GM18517 (cell line): ENCODE measurements at regions not wholly inside any gene's neighbourhood (a gene's known extent, or its start where the extent isn't known, plus 50 kb on each side); places are given as distances from the start of the nearest gene placed in this dataset.
"Not testable (repeated sequence)": the region's sequence is repeated elsewhere in the genome, so short reads cannot be mapped to it uniquely, and the experiment has no call there.

Source experiments
- ATAC-seq: cut with Tn5 transposase; IDR thresholded peaks from one replicate; pipeline ENCODE4 v1.9.1; 2021; ENCODE audit warnings: mild to moderate bottlenecking, moderate library complexity; ENCODE audit not compliant: unreplicated experiment

DNA sequence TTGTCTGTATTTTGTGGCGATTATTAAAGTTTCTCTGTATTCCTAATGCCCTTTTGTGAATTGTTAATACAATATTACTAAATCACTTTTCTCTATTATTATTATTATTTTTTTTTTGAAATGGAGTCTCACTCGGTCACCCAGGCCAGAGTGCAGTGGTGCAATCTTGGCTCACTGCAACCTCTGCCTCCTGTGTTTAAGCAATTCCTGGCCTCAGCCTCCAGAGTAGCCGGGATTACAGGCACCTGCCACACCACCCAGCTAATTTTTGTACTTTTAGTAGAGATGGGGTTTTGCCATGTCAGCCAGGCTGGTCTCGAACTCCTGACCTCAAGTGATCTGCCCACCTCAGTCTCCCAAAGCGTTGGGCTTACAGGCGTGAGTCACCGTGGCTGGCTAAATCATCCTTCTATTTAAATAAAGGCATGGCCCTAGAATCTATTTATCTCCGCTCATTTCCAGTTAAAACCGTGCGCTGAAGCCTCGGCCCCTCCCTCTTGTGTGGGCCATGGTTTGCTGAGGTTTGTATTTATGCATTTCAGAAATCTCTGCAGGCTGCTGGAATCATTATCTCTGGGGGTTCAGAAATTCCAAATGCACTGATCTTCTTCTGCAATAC is 1136.4 kb upstream of the TMEM132C start:
- no peak for ATAC-seq

GRCh38 chr12:127133675-127134335 is 1133.2 kb upstream of the TMEM132C start:
- ATAC-seq, result no peak

DNA sequence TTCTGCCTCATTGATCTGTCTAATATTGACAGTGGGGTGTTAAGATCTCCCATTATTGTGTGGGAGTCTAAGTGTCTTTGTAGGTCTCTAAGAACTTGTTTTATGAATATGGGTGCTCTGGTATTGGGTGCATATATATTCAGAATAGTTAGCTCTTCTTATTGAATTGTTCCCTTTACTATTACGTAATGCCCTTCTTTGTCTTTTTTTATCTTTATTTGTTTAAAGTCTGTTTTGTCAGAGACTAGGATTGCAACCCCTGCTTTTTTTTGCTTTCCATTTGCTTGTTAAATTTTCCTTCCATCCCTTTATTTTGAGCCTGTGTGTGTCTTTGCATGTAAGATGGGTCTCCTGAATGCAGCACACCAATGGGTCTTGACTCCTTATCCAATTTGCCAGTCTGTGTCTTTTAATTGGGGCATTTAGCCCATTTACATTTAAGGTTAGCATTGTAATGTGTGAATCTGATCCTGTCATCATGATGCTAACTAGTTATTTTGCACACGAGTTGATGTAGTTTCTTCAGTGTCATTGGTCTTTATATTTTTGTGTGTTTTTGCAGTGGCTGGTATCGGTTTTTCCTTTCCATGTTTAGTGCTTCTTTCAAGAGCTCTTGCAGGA is 1126.0 kb upstream of the TMEM132C start:
- ATAC-seq, result not testable (repeated sequence)

DNA sequence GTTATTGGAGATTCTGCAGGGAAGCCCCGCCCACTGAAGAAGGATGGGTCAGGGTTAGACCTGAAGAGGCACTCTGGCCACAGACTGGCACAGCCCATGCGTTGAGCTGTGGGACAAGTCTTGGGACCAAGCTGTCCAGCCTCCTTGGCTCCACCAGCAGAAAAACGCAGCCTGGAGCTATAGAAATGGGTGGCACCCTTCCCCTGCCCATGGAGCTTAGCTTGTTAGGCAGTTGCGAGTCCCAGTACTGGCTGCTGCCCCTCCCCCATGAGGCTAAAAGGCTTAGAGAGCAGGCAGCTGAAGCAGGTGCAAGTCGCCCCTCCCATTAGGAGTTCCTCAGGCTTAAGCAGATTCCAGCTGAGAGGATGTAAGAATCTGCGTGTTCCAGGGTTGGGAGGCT is 1124.0 kb upstream of the TMEM132C start:
- ATAC-seq, result no peak

DNA sequence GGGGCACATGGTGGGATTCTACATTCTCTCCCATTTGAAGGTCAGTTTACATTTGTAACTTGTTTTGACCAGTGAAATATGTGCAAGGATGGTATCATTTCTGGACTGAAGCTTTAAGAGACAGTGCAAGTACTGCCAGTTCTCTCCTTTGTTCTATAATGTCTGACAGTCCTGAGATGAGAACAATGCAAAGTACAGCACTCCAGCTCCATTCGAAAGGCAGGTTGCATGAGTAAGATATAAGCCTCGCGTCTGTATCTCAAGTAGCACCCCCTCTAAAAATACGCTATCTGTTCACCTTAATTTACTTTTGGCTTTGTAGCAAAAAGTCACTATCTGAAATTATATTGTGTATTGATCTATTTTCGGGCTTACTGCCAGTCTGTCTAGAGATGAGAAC is 1122.2 kb upstream of the TMEM132C start:
- ATAC-seq, result no peak

GRCh38 chr12:127145241-127145928 is 1121.6 kb upstream of the TMEM132C start:
- ATAC-seq, result no peak

DNA sequence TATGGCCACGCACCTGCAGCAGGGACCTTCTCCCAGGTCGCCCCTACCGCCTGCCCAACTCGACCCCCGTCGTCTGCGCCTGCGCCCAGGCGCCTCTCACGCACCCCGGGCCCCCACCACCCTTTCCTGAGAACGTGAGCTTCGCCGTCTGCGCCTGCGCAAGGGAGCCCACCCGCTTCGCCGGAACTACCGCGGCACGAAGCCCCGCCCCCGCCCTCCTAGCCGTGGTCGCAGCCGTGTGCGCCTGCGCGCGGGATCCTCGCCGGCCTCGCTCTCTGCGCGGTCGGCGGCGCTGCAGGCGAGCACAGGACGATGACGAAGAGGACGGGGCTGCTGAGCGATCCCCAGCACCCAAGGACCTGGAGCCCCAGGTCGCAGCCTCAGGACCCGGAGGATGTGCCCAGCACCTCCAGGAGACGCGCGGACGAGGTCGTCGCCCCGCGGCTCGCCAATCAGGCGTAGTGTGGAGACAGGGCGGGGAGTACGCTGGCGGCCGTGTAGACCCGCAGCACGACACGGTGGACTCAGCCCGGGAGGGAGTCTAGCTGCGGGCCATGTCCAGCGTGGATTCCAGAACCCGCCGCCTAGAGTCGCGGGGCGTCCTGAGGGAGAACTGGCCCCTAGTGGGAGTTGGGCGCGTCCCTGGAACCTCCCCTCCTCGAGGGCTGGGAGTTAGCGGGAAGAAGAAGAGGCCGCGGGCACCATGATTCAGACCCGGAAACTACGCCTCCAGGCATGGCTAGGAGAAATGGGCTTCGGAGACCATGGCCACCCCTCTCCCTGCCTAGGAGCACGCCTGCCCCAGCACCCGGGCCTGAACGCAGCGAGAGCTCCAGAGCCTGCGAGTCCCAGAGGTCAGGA is 1120.8 kb upstream of the TMEM132C start:
- no peak for ATAC-seq

DNA sequence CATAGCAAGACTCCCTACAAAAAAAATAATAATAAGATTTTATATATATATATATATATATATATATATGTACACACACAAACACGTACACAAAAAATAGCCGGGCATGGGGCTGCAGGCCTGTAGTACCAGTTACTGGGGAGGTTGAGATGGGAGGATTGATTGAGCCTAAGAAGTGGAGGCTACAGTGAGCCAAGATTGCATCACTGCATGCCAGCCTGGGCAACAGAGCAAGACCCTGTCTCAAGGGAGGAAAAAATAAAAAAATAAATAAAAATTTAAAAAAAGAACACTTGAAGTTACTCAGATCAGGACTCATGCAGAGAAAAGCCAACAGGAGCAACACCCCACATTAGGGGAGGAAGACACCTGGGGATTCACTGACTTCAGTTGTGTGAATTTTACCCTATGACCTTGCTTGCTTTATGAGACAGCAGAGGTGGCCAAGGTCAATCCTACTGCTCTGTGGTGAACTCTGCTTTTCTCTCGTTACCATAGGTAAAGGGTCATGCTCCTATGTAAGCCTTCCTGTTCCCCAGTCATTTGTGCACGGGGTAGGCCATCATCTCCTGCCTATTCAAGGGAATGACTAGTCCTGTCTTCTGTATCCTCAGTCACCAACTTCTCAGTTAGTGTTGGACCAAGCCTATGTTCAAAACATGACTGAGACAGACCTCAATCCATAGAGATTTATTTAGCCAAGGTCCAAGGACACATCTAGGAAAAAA is 1119.8 kb upstream of the TMEM132C start:
- ATAC-seq, result no peak

GRCh38 chr12:127147724-127148123 is 1119.2 kb upstream of the TMEM132C start:
- no peak for ATAC-seq

DNA sequence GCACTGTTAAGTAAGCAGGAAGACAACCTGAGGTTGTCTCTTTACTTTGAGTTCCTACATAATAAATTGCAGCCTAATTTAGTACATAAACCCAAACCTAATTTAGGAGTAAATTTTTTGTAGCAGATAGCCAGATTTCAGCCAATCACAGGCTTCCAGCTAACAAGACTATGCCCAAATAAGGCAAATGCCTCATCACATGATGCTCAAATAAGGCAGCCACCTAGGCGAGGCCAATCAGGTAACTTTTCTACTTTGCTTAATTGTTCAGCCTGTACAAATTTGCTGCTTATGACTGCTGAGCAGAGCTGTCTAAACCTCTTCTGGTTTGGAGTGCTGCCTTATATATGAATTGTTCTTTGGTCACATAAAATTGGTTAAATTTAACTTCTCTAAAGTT is 1118.7 kb upstream of the TMEM132C start:
- no peak for ATAC-seq

DNA sequence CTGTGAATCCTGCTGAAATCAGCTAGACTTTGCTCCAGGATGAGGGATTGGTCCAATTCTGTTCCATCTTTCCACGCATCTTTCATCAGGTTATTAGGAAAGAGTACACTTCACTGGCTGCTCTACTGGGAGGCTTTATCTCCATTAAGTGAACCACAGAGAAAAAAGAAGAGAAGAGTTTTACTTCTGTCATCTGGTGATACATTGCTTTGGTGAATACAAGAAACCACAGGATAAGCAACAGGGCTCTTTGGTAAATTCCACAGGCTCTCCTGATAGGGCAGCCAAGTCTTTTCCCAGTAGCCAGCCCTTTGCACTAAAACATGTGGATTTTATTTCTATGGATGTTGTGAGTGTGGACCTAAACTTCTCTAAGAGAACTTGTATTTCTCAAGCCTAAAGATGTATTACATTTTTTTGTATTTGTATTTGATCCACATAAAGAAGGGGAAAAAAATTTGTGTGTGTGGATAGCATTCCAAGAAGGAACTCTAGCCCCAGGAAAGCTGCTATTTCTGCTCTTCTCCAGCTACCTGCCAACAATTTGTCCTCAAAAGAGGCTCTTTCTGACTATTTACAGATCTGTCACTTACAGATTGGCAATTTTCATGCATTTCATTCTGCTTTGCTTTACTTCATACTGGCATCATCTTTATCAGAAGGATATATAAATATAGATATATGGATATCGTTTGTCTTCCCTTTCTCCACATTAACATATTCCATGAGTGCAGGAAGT is 1117.6 kb upstream of the TMEM132C start:
- ATAC-seq, result no peak

GRCh38 chr12:127150028-127150427 is 1116.9 kb upstream of the TMEM132C start:
- ATAC-seq, result no peak

DNA sequence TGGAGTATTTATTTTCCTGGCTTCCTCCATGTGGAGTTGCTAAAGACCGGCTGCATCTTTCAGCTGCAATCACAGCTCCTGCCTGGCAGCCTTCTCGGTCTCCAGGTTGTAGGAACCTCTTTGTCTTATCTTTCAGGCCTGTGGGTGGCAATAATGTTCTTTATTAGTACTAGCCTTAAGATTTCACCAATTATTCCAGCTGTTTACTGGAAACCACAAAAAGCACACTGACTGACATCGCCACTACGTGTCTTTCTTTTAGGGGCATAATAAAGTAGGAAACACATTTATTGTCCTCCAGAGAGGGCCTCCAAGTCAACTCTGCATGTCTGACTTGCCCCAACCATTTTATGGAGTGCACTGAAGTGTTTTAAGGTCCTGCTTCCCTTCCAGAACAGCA is 1116.5 kb upstream of the TMEM132C start:
- no peak for ATAC-seq

GRCh38 chr12:127150956-127151355 is 1116.0 kb upstream of the TMEM132C start:
- ATAC-seq, result no peak

GRCh38 chr12:127153996-127154395 is 1113.0 kb upstream of the TMEM132C start:
- ATAC-seq, result no peak

GRCh38 chr12:127154830-127155229 is 1112.1 kb upstream of the TMEM132C start:
- not testable (repeated sequence) for ATAC-seq

DNA sequence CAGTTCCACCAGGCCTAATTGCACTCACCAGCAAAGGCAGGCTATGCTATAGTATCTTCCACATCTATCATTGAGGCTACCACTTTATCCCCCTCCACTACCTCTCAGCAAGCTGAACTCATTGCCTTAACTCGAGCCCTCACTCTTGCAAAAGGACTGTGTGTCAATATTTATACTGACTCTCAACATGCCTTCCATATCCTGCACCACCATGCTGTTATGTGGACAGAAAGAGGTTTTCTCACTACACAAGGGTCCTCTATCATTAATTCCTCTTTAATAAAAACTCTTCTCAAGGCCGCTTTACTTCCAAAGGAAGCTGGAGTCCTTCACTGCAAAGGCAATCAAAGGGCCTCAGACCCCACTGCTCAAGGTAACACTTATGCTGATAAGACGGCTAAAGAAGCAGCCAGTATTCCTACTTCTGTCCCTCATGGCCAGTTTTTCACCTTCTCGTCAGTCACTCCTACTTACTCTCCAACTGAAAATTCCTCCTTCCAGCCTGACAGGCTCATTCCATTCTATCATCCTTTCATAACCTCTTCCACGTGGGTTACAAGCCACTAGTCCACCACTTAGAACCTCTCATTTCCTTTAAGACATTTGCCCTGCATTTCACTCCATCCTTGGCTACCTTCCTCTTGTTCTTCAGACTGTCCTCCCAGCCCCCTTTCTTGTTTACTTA is 1110.9 kb upstream of the TMEM132C start:
- not testable (repeated sequence) for ATAC-seq

DNA sequence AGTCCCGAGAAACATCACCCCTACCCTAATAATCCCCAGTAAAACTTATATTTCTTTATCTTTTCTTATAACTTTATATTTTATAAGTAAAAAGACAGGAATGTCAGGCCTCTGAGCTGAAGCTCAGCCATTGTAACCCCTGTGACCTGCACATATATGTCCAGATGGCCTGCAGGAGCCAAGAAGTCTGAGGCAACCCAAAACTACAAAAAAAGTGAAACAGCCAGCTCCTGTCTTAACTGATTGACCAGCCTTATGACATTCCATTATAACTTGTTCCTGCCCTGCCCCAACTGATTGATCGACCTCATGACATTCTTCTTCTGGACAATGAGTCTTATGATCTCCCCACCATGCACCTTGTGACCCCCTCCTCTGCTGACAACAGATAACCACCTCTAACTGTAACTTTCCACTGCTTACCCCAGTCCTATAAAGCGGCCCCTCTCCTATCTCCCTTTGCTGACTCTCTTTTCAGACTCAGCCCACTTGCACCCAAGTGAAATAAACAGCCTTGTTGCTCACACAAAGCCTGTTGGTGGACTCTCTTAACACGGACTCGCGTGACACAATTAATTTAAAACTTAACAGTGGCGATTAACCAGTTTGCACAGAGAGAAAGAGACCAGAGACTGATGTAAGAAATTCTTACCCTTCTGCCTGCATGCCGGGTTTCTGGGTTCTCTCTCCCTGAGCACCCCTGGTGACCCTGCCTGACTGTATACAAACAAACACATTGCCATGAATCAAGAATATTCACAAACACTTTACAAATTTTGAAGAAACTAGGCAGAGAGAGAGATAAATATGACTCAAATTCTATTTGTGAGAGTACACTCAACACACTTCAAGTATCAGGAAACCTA is 1109.2 kb upstream of the TMEM132C start:
- ATAC-seq, result not testable (repeated sequence)
